DND-41 (cell line): ENCODE measurements at regions not wholly inside any gene's neighbourhood (a gene's known extent, or its start where the extent isn't known, plus 50 kb on each side); places are given as distances from the start of the nearest gene placed in this dataset.

Experiments used
- EZH2 ChIP-seq: IDR thresholded peaks from 3 replicates; pipeline ENCODE4 v1.6.1; 2012; ENCODE audit warnings: borderline replicate concordance, low read depth, mild to moderate bottlenecking, moderate library complexity, low read length, inconsistent platforms; ENCODE audit not compliant: severe bottlenecking
- TF ChIP-seq, protein P1 (sequence below): IDR thresholded peaks from 2 replicates; pipeline ENCODE4 v1.5.1; 2012; ENCODE audit warnings: borderline replicate concordance, low read length, moderate library complexity, mild to moderate bottlenecking; ENCODE audit not compliant: poor library complexity, severe bottlenecking; ENCODE audit errors: extremely low read depth

DNA sequence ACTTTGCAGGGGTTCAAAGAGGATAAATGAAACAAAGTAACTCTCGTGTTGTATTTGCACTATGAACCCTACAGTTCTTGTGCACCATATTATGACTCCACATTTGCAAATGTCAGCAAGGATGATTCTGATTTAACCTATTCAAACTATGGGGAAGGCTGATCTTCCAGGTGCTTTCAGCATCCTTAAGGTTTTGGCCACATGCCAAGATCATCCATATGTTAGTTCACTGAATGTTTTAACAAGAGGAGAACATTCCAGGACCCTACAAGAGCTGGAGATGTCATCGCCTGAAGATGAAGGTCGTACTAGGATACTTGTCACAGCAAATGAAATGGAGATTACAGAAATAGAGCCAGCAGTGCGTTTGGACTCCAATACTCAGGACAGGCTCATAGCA is 114.2 kb downstream of the DHRS2 start:
- TF ChIP-seq, protein P1, sequence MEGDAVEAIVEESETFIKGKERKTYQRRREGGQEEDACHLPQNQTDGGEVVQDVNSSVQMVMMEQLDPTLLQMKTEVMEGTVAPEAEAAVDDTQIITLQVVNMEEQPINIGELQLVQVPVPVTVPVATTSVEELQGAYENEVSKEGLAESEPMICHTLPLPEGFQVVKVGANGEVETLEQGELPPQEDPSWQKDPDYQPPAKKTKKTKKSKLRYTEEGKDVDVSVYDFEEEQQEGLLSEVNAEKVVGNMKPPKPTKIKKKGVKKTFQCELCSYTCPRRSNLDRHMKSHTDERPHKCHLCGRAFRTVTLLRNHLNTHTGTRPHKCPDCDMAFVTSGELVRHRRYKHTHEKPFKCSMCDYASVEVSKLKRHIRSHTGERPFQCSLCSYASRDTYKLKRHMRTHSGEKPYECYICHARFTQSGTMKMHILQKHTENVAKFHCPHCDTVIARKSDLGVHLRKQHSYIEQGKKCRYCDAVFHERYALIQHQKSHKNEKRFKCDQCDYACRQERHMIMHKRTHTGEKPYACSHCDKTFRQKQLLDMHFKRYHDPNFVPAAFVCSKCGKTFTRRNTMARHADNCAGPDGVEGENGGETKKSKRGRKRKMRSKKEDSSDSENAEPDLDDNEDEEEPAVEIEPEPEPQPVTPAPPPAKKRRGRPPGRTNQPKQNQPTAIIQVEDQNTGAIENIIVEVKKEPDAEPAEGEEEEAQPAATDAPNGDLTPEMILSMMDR = no peak
- TF ChIP-seq EZH2 = no peak
